ENCODE measurements at regions not wholly inside any gene's neighbourhood (a gene's known extent, or its start where the extent isn't known, plus 50 kb on each side); places are given as distances from the start of the nearest gene placed in this dataset.
"Not testable (repeated sequence)": the region's sequence is repeated elsewhere in the genome, so short reads cannot be mapped to it uniquely, and the experiment has no call there.

GRCh38 chr4:66943112-66943511, 602.2 kb downstream of the CENPC start:
- DNase-seq (ENCODE audit: low read depth in 2 of 3, low spot score in 2 of 3): no peak

GRCh38 chr4:66931981-66932380, 613.3 kb downstream of the CENPC start:
- not testable (repeated sequence) for DNase-seq (ENCODE audit: low read depth in 2 of 3, low spot score in 2 of 3)

GRCh38 chr4:66930206-66930605, 615.1 kb downstream of the CENPC start:
- DNase-seq (ENCODE audit: low read depth in 2 of 3, low spot score in 2 of 3): no peak

- no peak for DNase-seq (ENCODE audit: low read depth in 2 of 3, low spot score in 2 of 3)
Measured at GRCh38 chr4:66929748-66930147, 615.6 kb downstream of the CENPC start.

GRCh38 chr4:66928881-66929280, 616.4 kb downstream of the CENPC start:
- DNase-seq (ENCODE audit: low read depth in 2 of 3, low spot score in 2 of 3): not testable (repeated sequence)

GRCh38 chr4:66927937-66928336, 617.4 kb downstream of the CENPC start:
- DNase-seq (ENCODE audit: low read depth in 2 of 3, low spot score in 2 of 3): no peak

GRCh38 chr4:66926687-66927086, 618.6 kb downstream of the CENPC start:
- DNase-seq (ENCODE audit: low read depth in 2 of 3, low spot score in 2 of 3): no peak

- DNase-seq (ENCODE audit: low read depth in 2 of 3, low spot score in 2 of 3): no peak
Measured at GRCh38 chr4:66923081-66923865, 622.0 kb downstream of the CENPC start.

- no peak for DNase-seq (ENCODE audit: low read depth in 2 of 3, low spot score in 2 of 3)
Measured at GRCh38 chr4:66921433-66921832, 623.9 kb downstream of the CENPC start.

GRCh38 chr4:66920514-66920913, 624.8 kb downstream of the CENPC start:
- DNase-seq (ENCODE audit: low read depth in 2 of 3, low spot score in 2 of 3): no peak

- no peak for DNase-seq (ENCODE audit: low read depth in 2 of 3, low spot score in 2 of 3)
Measured at GRCh38 chr4:66911880-66912279, 633.4 kb downstream of the CENPC start.

- no peak for DNase-seq (ENCODE audit: low read depth in 2 of 3, low spot score in 2 of 3)
Measured at GRCh38 chr4:66906314-66906713, 639.0 kb downstream of the CENPC start.

- DNase-seq (ENCODE audit: low read depth in 2 of 3, low spot score in 2 of 3): no peak
Measured at GRCh38 chr4:66899422-66900065, 645.8 kb downstream of the CENPC start.

GRCh38 chr4:66893807-66894206, 651.5 kb downstream of the CENPC start:
- no peak for DNase-seq (ENCODE audit: low read depth in 2 of 3, low spot score in 2 of 3)

GRCh38 chr4:66887061-66887460, 658.2 kb downstream of the CENPC start:
- no peak for DNase-seq (ENCODE audit: low read depth in 2 of 3, low spot score in 2 of 3)

GRCh38 chr4:66885501-66886165, 659.7 kb downstream of the CENPC start:
- DNase-seq (ENCODE audit: low read depth in 2 of 3, low spot score in 2 of 3): no peak

- DNase-seq (ENCODE audit: low read depth in 2 of 3, low spot score in 2 of 3): no peak
Measured at GRCh38 chr4:66876946-66877345, 668.4 kb downstream of the CENPC start.

GRCh38 chr4:66872661-66873060, 672.6 kb downstream of the CENPC start:
- DNase-seq (ENCODE audit: low read depth in 2 of 3, low spot score in 2 of 3): no peak

- no peak for DNase-seq (ENCODE audit: low read depth in 2 of 3, low spot score in 2 of 3)
Measured at GRCh38 chr4:66863481-66863880, 681.8 kb downstream of the CENPC start.

- no peak for DNase-seq (ENCODE audit: low read depth in 2 of 3, low spot score in 2 of 3)
Measured at GRCh38 chr4:66855956-66856355, 689.3 kb downstream of the CENPC start.

- no peak for DNase-seq (ENCODE audit: low read depth in 2 of 3, low spot score in 2 of 3)
Measured at GRCh38 chr4:66853845-66854244, 691.5 kb downstream of the CENPC start.

GRCh38 chr4:66852843-66853242, 692.5 kb downstream of the CENPC start:
- no peak for DNase-seq (ENCODE audit: low read depth in 2 of 3, low spot score in 2 of 3)

Data from activated CD8-positive, alpha-beta memory T cell treated with anti-CD3 and anti-CD28 coated beads for 48 hours (primary cell).